Fibroblast of the aortic adventitia (primary cell): ENCODE measurements at regions not wholly inside any gene's neighbourhood (a gene's known extent, or its start where the extent isn't known, plus 50 kb on each side); places are given as distances from the start of the nearest gene placed in this dataset.

Experiments used
- DNase-seq: peaks from one replicate; pipeline ENCODE4 v3.0.0-alpha.2; 2010; ENCODE audit warnings: low read depth
- H3K4me3 ChIP-seq: 2 replicates; pipeline ENCODE4 v1.5.1; 2011; ENCODE audit warnings: low read depth, mild to moderate bottlenecking, control low read depth, low read length, moderate library complexity
- CTCF ChIP-seq: IDR thresholded peaks from 2 replicates; pipeline ENCODE4 v1.5.1; 2011; ENCODE audit warnings: mild to moderate bottlenecking, low read length, control low read depth, inconsistent platforms; ENCODE audit not compliant: insufficient read depth

GRCh38 chr17:83012200-83012785 is 67.1 kb upstream of the METRNL start:
- no peak for TF ChIP-seq CTCF
- H3K4me3 ChIP-seq = no peak overlapping the region
- DNase-seq = no peak

- DNase-seq = no peak
- TF ChIP-seq CTCF = no peak
- H3K4me3 ChIP-seq = no peak overlapping the region
Observed at GRCh38 chr17:83012868-83013778, 66.3 kb upstream of the METRNL start.

GRCh38 chr17:83013779-83014117 is 65.7 kb upstream of the METRNL start:
- no peak overlapping the region for H3K4me3 ChIP-seq
- no peak for DNase-seq
- no peak for TF ChIP-seq CTCF

GRCh38 chr17:83014297-83014696 is 65.1 kb upstream of the METRNL start:
- no peak for DNase-seq
- TF ChIP-seq CTCF = no peak
- no peak overlapping the region for H3K4me3 ChIP-seq

- TF ChIP-seq CTCF = no peak
- no peak for DNase-seq
- no peak overlapping the region for H3K4me3 ChIP-seq
Observed at GRCh38 chr17:83014940-83015910, 64.2 kb upstream of the METRNL start.

GRCh38 chr17:83018658-83019193 is 60.7 kb upstream of the METRNL start:
- no peak for DNase-seq
- H3K4me3 ChIP-seq = no peak overlapping the region
- no peak for TF ChIP-seq CTCF
